Activated CD8-positive, alpha-beta memory T cell treated with anti-CD3 and anti-CD28 coated beads for 4 hours (primary cell): ENCODE measurements at regions not wholly inside any gene's neighbourhood (a gene's known extent, or its start where the extent isn't known, plus 50 kb on each side); places are given as distances from the start of the nearest gene placed in this dataset.

Source experiments
- DNase-seq, 2 donors: peaks; one replicate each; pipeline ENCODE4 v3.0.0-alpha.2; 2020; ENCODE audit warnings: low read depth in 2 of 2

DNA sequence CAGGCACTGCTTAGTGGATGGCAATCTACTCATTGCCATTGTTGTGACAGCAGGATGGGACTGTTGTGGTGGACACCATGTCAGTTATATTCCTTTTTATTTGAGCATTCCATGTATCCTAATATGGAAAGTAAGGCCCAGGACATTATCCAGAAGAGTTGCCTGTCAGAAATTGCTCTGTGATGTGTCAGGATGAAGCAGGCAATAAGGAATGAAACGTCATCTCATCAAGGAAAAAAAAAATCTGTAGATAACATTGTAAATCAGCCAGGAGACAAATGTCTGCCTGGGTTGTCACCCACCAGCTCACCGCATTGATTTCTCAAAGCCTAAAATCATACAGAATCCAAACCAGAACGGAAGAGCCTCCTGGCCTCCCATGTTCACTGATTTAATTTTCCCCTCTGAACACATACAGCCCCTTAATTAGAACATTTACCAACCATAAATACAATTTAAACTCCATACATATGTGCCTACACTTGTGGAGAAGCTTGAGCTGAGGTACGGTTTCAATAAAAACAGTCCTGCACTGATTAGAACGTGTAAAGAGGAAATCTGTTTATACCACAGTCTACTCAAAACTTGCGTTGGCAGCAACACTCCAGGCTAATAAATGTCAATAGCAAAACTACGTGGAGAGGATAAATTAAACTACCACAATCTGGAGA is 73.9 kb downstream of the FOXD1 start:
- DNase-seq, result no peak

- no peak for DNase-seq
Measured at GRCh38 chr5:73373814-73374510, 74.6 kb downstream of the FOXD1 start.

DNA sequence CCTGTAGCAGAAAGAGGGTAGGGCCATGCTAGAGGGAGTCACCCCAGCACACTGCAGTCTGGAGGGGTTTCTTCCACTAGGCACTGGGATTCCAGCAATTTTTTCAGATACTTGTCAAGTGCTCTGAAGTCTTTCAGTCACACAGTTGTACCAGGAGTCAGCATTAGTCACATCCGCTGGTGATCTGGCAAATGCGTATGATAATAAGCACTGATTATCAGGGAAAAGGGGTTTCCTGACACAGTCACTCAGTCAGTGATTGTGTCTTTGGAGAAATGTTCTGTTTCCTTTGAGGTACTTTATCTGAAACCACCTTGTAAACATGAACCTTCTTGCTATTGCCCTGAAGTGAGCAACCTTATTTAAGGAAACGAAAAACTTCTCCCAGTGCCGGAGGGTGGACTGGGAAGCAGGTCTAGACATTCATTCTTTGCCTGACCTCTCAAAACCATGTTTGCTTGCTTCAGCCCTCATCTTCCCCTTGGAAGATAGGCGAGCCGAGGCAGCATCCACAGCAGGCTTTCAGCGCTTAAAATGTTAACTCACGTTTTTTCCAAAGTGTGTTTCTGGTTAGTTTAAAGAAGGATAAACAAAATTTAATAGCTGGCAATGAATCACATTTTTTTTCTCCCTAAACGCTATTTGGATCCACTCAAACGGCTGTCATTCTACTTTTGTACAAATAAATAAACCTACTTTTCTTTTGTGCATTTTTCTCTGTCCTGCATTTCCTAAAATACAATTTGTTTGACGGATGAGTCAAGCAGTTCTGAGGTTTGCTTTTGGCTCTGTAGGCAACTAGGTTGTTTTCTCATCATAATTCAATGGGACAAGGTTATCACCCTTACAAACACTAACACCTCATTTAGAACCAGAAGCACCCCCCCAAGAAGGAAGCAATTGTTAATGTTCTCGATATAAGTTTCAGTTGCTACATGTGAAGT is 77.7 kb downstream of the FOXD1 start:
- DNase-seq, result no peak

GRCh38 chr5:73370095-73370494 is 78.5 kb downstream of the FOXD1 start:
- DNase-seq, result no peak

GRCh38 chr5:73369278-73369677 is 79.3 kb downstream of the FOXD1 start:
- DNase-seq, result no peak

- no peak for DNase-seq
Measured at GRCh38 chr5:73367650-73368049, 80.9 kb downstream of the FOXD1 start.

DNA sequence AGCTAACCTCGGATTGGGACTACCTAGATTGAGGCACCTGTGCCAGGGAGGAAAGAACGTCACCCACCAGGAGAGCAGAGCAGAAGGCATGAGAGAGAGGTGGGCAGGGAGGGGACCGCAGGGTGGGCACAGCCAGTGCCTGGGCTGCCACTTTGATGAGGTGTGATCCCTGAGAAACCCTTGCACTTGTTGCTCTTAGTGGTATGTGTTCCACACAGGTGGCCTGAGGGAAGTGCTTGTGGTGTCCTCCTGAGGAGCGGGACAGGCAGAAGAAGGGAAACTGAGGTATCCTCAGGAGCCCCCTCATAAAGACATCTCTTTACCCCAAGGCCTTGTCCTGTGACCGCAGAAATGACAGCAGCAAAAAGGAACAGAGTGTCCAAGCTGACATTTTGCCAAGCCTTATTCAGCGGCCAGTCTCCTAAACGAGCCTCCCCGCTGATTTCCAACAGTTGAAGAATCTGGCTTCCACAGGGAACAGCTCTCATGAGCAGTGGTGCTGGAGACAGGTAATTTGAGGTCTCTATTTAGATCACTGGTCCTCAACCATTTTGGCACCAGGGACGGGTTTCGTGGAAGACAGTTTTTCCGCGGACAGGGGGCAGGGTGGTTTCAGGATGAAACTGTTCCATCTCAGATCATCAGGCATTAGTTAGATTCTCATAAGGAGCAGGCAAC is 82.4 kb downstream of the FOXD1 start:
- no peak for DNase-seq

GRCh38 chr5:73365301-73365853 is 83.2 kb downstream of the FOXD1 start:
- no peak for DNase-seq

- DNase-seq, result no peak
Measured at GRCh38 chr5:73363911-73364730, 84.5 kb downstream of the FOXD1 start.

GRCh38 chr5:73359395-73359794 is 89.2 kb downstream of the FOXD1 start:
- DNase-seq, result no peak

DNA sequence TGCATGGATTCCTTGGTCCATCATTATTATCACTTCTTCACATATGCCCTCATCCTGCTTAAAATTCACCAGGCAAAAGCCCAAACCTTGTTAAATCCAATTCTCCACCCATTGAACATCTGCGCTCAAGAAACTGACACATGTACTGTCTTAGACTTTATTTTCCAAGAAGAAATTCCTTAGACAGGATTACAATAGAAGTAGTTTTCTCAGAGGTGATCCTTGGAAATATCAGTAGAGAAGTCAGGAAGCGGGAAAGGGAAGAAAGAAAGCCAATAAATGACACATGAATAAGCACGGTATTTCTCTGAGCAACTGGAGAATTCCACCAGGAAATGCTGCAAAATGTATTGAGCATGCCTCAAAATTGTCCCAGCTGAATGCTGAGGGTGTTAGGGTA is 90.2 kb downstream of the FOXD1 start:
- DNase-seq, result no peak

DNA sequence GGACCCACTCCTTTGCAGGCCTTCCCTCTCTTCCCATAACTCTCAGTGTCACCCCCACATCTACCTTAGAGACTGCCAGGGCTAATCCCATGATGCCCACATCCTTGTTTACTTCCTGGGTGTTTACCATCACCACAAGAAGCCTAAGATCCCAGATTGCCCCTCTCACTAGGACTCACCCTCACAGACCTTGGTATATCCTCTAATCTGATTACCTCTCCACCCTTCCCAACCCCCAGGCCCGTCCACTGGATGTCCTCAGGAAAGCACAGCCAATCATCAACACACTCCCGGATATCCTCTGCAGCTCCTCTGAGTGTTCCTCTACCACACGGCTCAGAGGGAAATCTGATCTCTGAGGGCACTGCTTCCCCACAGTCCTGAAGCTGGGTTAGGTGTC is 91.0 kb downstream of the FOXD1 start:
- no peak for DNase-seq

DNA sequence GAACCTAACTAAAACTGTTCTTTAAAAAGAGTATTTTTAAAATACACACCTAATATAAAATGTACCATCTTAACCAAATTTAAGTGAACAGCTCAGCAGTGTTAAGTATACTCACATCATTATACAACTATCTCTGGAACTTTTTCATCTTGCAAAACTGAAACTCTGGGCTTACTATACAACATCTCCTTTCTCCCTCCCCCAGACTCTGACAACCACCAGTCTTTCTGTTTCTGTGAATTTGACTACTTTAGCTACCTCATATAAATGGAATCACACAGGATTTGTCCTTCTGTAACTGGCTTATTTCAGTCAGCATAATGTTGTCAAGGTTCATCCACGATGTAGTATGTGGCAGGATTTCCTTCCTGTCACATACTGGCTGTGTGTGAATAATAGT is 93.5 kb downstream of the FOXD1 start:
- no peak for DNase-seq

DNA sequence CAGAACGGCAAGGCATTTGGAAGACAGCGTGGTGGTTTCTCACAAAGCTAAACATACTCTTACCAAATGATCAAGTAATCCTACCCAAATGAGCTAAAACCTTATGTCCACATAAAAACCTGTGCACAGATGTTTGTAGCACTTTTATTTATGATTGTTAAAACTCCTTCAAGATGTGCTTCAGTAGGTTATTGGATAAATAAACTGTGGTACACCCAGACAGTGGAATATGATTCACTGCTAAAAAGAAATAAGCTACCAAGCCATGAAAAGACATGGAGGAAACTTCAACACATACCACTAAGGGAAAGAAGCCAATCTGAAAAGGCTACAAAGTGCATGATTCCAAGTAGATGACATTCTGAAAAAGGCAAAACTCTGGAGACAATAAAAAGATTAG is 94.2 kb downstream of the FOXD1 start:
- DNase-seq, result no peak

- DNase-seq, result no peak
Measured at GRCh38 chr5:73352649-73353230, 95.8 kb downstream of the FOXD1 start.

GRCh38 chr5:73352243-73352642 is 96.3 kb downstream of the FOXD1 start:
- no peak for DNase-seq

DNA sequence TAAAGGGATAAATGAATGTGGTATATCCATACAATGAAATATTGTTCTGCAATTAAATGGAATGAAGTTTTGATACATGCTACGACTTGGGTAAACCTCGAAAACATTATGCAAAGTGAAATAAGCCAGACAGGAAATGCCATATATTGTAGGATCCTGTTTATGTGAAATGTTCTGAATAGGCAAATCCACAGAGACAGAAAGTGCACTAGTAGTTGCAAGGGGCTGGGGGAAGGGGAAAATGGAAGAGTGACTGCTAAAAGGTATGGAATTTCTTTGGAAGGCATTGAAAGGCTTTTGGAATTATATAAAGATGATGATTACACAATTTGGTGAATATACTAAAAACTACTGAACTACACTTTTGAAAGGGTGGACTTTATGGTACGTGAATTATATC is 97.0 kb downstream of the FOXD1 start:
- no peak for DNase-seq

DNA sequence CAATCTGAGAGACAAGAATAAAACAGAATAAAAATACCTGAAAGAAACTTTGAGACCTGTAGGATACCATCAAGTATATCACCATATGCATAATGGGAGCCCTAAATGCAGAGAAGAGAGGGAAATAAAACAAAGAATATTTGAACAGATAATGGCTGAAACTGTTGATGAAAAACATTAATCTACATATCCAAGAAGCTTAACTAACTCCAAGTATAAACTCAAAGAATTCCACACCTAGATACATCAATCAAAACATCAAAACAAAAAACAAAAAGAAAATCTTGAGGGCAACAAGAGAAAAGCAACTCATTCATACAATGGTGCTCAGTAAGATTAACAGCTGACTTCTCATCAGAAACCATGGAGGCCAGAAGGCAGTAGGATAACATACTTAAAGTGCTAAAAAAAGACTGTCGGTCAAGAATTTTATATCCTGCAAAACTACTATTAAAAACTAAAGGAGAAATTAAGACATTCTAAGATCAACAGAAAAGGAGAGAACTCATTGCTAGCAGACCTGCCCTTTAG is 101.6 kb downstream of the FOXD1 start:
- no peak for DNase-seq

DNA sequence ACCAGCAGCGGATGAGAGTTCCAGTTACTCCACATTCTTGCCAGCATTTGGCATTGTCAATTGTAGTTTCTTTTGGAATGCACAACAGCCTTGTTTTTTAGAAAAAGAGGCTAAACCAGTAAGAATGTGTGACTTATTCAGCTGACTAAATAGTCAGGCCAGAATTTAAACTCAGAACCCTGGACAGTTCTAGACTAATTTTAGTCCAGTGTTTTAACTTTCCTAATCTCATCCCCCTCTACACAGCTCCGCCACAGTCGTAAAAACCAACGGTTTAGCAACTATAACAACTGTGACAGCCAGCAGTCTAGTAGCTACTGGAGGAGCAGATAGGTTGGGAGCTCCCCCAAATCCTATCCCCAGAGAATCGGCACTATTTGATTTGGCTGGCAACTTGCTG is 103.7 kb downstream of the FOXD1 start:
- no peak for DNase-seq

DNA sequence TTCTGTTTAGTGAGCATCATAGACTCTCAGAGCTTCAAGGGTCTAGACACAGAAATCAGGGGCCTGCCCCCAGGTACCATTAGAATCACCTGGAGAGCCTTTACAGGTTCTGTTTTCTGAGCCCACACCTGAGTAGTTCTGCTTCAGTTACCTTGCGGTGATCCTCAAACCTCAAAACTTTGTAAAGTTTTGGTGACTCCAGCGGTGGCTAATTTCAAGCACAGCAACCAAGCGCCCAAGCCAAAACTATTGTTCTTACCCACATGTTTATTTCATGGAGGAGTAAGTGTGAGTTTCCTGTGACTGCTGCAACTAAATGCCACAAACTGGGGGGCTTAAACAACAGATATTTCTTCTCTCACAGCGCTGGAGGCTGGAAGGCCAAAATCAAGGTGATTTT is 108.9 kb downstream of the FOXD1 start:
- DNase-seq, result no peak
